Glomerular visceral epithelial cell (primary cell): ENCODE measurements at regions not wholly inside any gene's neighbourhood (a gene's known extent, or its start where the extent isn't known, plus 50 kb on each side); places are given as distances from the start of the nearest gene placed in this dataset.

Experiments used
- DNase-seq: peaks from one replicate; pipeline ENCODE4 v3.0.0-alpha.2; 2016; ENCODE audit errors: extremely low spot score

DNA sequence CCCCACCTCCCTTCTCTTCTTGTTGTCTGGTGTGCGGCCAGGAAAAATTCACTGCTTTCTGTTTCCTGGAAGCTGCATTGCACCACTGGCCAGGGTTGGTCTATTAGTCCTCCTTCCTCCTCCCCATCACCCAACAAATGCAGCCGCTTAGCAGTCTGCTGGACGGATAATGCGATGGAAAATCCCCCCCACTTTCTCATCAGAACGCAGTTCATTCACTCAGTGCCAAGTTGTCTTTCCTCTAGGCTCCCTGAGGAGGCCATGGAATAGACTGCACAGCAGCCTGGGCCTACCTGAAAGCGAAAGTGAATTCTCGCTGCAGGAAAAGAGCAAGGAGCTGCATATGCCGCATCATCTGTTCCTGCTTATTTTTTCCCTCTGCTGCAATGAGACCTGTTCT lies 513.6 kb downstream of the METTL15 start:
- peak; percentile 51 for DNase-seq

DNA sequence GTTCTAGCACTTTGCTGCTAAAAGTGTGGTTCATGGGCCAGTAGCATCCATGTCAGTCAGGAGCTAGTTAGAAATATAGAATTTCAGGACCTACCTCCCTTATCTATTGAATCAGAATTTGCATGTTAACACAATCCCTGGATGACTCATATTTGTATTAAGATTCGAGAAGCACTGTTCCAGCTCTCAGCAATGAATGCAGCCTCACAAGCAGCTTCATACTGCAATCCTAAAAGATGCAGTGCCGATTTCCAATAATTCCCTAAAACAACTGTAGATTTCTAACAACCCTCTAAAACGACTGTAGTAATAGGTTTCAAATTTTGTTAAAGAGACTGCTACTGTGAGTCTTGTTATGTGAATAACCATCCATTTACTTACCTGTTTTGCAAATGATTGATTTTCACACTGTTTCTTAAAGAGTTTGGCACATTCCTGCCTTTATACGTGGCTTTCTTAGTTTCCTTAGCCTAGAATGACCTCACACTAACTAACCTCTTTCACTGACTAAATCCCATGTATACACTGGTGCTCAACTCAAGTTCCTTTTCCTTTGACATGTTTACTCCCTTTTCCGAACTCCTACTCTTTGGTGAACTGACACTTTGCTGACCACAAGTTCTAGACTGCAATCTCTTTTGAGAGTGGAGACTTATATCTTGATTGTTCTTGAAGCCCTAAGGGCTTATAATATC lies 511.8 kb downstream of the METTL15 start:
- DNase-seq: peak; percentile 53

DNA sequence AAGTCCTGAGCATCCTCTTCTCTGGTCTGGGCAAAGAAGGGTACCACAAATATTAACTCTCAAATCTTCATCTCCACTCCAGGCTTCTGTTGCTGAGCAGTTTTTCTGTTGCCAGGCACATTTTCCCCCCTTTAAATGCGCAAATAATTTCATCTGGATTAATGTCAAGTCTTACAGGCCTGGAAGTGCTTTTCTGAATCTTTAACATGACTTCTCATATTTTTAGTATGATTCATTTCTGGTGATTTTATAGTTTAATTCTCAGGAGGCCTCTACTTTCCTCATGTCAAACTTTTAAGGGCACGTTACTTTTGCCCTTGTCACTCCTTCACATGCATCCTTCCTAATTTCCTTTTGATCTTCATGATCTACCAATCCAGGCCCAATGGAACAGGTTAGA lies 510.2 kb downstream of the METTL15 start:
- DNase-seq: no peak

DNA sequence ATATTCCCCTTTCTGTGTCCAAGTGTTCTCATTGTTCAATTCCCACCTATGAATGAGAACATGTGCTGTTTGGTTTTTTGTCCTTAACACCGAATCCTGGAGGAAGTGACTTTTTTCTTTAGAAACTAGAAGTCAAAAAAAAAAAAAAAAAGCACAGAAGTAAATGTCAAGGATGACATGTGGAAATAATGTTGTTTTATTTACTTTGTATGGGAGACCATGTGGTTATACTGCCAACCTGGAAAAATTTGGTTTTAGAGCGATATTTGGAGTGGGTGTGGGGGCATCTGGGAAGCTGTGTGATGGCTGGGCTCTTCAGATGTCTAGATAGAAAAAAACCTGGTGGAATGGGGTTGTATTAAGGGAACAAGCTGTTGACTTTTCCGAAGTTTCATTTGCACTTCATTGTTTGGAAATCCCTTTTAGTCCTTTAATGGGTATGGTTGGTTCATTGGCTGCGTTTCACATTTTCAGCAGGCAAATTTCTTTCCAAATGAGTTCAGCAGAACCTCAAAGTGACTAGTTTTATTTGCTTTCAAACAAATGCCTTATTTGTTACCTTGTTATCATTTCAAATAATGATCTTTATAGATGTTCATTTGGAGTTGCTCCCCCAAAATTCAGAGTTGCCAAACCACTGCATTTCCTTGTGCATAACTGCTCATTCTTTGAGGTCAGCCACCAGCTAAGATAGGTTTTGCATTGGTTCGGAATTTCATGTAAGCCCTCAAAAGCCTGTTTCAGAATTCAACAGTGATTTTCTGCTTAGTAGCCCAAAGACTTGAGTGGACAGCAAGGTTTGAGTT lies 508.2 kb downstream of the METTL15 start:
- no peak for DNase-seq

DNA sequence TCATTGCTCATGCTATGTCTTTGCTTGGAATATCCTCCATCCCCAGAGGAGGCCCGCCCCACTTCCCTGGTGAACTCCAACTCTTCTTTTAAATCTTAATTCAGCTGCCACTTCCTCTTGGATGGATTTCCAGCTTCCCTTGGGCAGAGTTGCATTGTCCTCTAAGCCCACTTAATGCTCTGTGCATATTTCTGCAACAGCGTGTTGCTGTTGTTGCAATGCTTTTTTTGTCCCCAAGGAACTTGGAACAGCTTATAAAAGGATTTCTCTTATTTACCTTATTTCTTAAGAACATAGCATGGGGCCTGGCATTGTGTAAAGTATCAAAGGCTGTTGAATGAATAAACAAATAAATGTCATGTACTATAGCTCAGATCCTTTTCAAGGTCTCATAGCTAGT lies 507.4 kb downstream of the METTL15 start:
- DNase-seq: no peak

DNA sequence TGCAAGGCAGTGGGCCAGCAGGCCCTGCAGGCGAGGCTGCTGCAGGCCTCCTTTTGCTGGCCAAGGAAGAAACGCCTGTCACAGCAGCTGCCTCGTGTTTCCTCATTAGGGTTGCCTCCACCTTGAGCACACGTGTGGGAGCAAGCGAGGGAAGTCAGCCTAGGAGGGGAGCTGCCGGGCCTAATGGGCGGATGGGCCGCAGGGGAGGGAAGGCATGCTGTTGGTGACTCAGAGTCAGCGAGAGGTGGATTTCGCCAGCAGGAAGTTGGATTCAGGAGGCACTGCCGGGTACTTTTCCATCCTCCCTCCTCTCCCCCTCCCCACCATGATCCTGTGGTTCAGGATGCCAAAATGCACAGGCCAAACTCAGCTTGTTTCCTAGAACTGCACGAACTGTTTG lies 498.7 kb downstream of the METTL15 start:
- DNase-seq: no peak

DNA sequence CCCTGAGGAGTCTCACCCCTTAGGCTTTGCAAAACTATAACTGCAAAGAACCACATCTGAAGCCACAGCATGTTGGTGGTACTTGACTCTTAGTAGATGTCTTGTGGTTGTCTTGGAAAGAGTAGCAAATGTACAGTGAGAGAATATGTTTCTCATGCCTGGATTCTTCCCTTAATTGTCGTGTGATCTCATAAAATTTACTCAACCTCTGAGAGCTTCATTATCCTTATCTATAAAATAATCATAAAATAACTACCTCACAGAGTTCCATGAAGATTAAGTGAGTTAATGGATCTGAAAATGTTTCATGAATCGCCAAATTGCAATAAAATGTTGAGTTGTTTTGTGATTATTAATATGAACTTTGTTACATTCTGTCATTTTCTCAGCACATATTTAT lies 491.5 kb downstream of the METTL15 start:
- no peak for DNase-seq

DNA sequence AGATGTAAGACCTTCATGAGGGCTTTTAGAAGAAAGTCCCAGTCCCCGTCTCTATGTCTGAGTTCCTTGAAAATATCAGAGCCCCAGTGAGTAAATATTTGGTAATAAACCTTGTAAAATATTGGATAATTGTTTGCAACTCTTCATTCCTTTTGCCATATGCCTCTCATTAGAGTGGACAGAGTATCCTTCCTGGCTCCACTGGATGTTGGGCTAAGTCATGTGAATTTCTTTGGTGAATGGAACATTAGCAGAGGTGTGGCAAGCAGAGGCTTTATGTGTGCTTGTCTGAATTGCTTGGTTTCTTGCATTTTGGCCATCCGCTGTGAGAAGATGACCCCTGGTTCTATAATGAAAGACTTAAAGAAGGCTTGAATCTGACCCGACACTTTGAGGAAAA lies 490.3 kb downstream of the METTL15 start:
- no peak for DNase-seq

DNA sequence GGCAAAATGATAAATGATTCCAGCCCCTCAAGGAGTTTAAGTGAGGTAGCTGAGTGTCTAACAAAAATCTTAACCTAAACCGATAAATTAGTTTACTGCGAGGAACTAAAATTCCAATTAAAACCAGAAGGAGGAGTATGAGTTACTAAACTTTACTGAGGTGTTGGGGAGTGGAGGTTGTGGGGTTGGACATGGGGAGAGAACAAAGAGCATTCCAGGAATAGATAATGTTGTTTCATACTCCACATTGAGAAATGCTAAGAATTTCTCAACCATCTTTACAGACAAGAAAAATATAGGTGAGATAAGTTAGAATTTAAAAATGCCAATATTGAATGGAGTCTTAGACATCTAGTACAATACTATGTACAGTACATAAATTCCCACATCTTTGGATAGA lies 488.6 kb downstream of the METTL15 start:
- no peak for DNase-seq

DNA sequence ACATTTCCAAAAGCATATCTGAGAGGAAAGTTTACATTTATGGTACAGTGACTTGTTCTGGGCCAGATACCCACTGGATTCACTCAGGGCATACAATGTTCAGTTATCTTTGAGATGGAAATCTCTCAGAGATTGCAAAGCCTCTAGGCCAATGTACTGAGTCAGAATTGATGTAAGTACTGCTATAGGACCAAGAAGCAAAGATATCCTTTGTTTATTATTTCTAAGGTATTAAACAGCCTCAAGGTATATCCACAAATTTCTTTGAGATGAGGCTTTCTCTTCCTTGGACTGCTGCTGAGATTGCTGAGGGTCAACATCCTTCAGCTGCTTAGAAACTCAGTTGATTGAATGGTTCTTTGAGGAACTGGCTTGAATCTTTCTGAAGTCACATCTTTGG lies 484.0 kb downstream of the METTL15 start:
- DNase-seq: no peak

DNA sequence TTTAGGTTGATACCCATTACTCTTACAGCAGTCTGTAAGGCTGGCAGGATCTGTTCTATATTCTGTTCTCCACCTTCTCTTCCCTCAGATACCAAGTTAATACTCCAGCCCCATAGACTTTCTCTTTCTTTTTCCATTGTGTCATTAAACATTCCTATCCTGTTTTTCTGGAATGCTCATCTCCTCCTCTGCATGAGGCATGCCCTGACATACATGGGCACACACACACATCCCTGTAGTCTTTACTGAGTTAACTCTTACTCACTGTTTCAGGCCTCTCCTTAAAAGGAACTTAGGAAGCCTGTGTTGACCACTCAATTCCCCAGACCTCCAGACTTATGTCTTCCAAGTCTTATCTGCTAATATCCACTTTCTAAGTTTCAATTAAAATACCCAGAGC lies 476.8 kb downstream of the METTL15 start:
- peak; percentile 13 for DNase-seq

DNA sequence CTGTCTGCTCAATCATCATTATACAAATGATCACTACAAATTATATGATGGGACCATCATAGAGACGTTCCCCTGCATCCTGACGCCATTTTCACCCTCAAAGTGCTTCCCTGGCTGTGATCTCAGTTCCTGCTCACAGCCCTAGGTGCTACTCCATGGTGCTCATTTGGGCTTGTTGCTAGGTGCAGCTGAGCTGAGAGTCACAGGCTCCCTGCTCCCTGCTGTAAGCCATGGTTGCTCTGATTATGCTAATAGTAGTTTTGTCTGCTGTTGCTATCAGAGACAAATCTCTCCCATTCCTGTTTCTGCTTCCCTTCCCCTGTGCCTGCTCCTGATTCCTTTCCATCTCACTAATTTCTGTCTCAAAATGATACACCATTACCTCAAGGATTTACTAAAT lies 474.3 kb downstream of the METTL15 start:
- no peak for DNase-seq

DNA sequence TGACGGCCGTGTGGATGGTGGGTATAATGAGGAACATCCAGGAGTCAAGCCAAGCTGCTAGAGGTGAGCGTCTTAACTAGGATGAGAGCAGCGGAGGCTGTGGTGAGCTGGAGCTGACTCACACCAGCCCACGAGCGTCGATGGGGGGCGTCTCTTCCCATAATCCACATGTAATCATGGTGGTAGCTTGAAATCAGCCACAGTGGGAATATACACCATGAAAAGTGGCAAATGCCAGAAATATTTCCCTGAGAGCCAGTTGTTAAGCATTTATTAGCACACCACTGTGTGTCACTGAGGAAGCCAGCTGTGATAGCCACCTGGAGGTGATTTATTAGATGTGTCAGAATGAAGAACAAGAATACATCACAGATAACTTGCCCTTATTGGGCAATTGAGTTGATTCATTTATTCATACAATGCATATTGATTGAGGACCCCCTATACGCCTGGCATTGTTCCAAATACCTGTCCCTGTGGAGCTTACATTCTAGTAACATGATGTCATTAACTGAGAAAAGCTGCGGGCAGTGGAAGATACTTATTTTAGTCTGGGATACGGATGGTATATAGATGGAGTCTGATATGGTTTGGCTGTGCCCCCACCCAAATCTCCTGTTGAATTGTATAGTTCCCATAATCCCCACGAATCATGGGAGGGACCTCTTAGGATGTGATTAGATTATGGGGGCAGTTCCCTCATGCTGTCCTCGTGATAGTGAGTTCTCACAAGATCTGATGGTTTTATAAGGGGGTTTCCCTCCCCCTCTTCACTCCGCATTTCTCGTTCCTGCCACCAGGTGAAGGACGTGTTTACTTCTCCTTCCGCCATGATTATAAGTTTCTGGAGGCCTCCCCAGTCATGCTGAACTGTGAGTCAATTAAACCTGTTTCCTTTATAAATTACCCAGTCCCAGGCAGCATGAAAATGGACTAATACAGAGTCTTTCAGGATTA lies 473.4 kb downstream of the METTL15 start:
- peak; percentile 81 for DNase-seq

DNA sequence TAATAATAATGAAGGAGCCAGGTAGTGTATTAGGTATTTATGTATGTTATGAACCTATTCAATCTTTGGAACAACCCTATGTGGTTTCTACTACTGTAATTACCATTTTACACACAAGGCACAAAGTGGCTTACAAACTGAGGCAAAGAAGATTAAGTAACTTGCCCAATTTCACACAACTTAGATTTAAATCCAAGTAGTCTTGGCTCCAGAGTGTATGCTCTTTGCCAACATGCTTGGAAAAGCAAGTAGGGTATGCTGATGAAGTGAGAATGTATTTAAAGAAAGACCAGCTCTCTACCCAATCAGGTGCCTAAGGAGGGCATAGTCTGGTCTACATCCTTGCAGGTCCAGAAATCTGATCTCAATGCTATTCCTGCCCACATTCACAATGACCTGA lies 463.2 kb downstream of the METTL15 start:
- DNase-seq: no peak

DNA sequence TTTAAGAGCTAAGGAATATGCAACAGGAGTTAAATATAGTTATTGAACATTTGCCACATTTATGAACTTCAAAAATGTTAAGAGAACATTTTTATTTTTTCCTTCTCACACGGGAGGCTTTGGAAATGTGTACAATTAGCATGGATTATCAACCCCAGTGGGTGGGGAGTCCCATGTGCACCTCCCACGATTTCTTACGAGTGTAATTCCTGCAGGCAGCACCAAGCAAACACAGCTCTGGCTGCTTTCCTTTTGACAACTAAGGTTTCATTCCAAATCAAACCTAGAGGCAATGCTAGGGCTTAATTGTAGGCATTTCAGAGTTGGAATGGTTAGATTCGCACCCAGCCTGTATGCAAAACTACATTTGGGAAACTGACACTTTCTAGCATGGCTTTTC lies 460.9 kb downstream of the METTL15 start:
- DNase-seq: no peak

DNA sequence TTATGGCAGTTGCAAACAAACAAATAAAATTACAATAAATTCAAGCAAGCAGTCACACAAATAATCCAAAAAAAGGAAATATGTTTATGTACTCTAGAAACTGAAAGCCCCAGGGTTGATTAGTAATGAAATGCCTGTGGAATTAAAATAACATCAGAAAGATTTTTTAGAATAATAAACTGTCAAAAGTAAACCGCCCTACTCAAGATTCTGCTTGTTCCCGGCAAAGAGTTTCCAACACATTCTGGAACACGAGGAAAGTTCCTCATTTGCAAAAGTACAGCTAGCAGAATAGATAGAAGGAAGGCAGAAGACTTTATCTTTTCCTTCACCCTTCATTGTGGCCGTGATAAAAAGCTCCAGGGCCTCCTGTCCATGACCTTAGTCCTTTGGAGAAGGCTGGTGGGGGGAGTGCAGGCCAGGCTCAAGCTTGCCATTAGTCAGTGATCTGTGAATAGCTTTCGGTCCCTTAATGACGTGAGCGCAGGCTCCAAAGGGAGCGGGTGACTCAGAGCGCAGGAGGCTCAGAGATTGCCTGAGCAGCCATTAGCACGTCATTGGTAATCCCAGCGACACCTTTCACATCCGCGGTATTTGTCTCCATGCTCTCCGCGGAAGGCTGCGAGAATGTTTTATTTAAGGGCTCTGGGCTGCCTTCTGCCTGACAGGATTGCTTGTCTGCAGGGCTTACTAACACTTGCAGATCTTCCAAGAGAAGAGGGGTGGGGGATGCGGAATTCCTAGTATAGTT lies 458.3 kb downstream of the METTL15 start:
- DNase-seq: peak; percentile 74

DNA sequence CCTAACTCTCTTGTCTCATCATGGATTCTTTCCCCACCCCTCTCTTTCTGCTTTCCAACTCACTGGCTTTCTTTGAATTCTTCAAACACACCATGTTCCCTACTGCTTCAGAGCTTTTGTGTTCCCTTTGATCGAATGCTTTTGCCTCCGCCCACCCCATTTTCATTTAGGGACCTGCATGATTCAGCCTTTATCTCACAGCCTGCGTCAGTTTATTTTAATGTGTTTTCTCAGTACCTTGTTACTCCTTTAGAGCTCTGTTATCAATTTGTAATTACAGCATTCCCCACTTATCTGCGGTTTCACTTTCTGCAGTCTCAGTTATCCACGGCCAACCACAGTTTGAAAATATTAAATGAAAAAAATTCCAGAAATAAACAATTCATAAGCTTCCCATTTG lies 451.3 kb downstream of the METTL15 start:
- no peak for DNase-seq

DNA sequence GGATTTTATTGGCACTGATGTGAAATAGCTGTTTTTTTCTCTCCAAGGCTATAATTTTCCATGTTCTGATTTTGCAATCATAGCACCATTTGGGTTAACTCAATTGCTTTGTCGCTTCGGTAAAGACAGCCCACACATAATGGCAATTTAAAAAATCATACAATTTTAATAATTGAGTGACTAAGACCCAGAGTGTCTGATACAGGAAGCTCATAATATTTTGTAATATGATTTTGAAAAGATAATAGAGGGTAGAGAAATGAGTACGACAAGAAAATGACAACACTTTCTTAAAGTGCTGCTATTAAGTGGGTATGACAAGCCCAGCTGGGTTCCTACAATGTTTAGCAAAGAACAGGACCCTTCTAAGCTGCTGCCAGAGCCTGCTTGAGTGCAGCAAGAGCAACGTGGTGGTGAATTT lies 439.1 kb downstream of the METTL15 start:
- no peak for DNase-seq

DNA sequence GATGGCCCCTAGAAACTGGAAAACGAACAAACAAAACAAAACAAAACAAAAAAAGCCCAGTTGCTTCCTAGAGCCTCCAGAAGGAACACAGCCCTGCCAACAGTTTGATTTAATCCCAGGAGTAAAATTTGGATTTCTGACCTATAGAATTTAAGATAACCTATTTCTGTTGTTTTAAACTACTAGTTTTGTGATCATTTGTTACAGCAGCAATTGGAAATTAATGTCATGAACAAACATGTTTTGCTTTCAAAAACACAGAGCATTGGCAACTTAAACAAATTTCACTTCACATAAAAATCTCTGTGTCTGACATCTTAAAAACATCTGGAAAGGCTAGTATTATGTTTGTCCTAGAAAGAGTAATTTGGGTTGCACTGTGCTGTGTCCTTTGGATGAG lies 437.3 kb downstream of the METTL15 start:
- DNase-seq: no peak

DNA sequence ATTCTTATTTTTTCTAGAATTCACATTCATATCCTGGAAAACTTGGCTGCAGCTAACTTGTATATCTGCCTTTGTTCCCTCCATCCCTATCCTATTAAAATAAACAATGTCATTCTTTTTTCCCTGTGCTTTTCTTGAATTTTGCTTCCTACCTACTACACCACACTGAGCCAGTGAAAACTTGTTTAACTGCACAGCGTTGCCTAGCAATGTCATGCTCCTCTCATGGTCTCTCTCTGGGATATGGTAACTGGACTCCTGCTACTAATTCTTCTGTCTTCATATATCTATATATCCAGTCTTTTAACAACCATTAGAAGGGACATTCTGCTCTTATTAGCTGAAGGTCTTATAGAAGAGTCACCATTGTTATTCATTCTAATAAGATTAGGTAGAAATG lies 434.4 kb downstream of the METTL15 start:
- DNase-seq: no peak

DNA sequence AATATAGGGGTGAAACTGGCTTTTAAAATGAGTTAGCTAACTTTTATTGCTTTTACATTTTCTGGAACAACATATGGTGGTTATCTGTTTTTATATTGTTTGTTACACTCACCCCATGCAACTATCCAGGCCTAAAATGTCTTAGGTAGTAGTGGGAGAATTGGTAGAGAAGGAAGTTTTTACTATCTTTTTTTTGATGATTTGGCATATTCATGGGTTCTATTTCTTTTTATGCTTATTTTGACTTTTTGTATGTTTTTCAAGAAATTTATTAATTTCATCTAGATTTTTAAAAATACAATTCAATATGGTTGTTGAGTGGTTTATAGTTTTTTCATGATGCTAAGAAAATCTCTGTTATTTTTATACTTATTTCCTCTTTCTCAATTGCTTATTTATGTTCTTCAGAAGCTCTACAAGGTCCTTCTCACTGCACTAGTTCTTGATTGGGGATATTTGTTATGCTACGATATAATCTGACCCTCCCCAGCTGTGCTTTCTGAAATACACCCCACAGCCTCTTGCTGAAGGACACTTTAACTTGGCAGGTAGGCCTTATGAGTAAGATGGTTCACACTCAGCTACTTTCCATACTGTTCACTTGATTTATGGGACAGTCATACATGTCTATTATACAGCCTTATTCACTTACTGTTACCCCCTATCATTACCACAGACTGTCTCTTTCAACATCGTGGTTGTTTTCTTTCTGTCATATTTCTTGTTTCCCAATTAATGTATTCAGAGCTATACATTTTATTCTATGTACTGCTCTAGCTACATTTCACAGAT lies 431.2 kb downstream of the METTL15 start:
- DNase-seq: no peak
